NCI-H524 (cell line): ENCODE measurements at regions not wholly inside any gene's neighbourhood (a gene's known extent, or its start where the extent isn't known, plus 50 kb on each side); places are given as distances from the start of the nearest gene placed in this dataset.

Experiments
- DNase-seq, 2 experiments: peaks; one replicate each; lab custom pipeline; 2025; lab: John Stamatoyannopoulos, UW

- DNase-seq = no peak
Observed at GRCh38 chr11:23359297-23359696, 499.0 kb upstream of the CCDC179 start.

GRCh38 chr11:23364076-23364475, 503.8 kb upstream of the CCDC179 start:
- DNase-seq = no peak

- DNase-seq = no peak
Observed at GRCh38 chr11:23370580-23371275, 510.5 kb upstream of the CCDC179 start.

GRCh38 chr11:23377909-23378308, 517.6 kb upstream of the CCDC179 start:
- no peak for DNase-seq

GRCh38 chr11:23391031-23391430, 530.8 kb upstream of the CCDC179 start:
- no peak for DNase-seq

- DNase-seq = no peak
Observed at GRCh38 chr11:23398052-23398451, 537.8 kb upstream of the CCDC179 start.

GRCh38 chr11:23399995-23400394, 539.7 kb upstream of the CCDC179 start:
- DNase-seq = no peak

- no peak for DNase-seq
Observed at GRCh38 chr11:23403210-23404185, 543.2 kb upstream of the CCDC179 start.

GRCh38 chr11:23404225-23405160, 544.2 kb upstream of the CCDC179 start:
- DNase-seq = no peak

- DNase-seq = no peak
Observed at GRCh38 chr11:23405350-23405937, 545.2 kb upstream of the CCDC179 start.

GRCh38 chr11:23406131-23406819, 546.0 kb upstream of the CCDC179 start:
- DNase-seq = no peak

GRCh38 chr11:23413057-23413456, 552.8 kb upstream of the CCDC179 start:
- no peak for DNase-seq

- DNase-seq = no peak
Observed at GRCh38 chr11:23423104-23423503, 562.8 kb upstream of the CCDC179 start.

- DNase-seq = no peak
Observed at GRCh38 chr11:23423656-23424055, 563.4 kb upstream of the CCDC179 start.

GRCh38 chr11:23425381-23425780, 565.1 kb upstream of the CCDC179 start:
- DNase-seq = no peak

GRCh38 chr11:23429569-23429968, 569.3 kb upstream of the CCDC179 start:
- DNase-seq = no peak

- DNase-seq = no peak
Observed at GRCh38 chr11:23453522-23453921, 593.2 kb upstream of the CCDC179 start.

- DNase-seq = no peak
Observed at GRCh38 chr11:23455321-23455891, 595.1 kb upstream of the CCDC179 start.

GRCh38 chr11:23457641-23458040, 597.4 kb upstream of the CCDC179 start:
- no peak for DNase-seq

GRCh38 chr11:23471878-23472277, 611.6 kb upstream of the CCDC179 start:
- DNase-seq = no peak

- no peak for DNase-seq
Observed at GRCh38 chr11:23473782-23474181, 613.5 kb upstream of the CCDC179 start.
